ENCODE measurements at regions not wholly inside any gene's neighbourhood (a gene's known extent, or its start where the extent isn't known, plus 50 kb on each side); places are given as distances from the start of the nearest gene placed in this dataset. TPM values are rescaled to one million over a fixed set of nuclear protein-coding genes. Genes with fewer than 3 reads are reported as not detected.

DNA sequence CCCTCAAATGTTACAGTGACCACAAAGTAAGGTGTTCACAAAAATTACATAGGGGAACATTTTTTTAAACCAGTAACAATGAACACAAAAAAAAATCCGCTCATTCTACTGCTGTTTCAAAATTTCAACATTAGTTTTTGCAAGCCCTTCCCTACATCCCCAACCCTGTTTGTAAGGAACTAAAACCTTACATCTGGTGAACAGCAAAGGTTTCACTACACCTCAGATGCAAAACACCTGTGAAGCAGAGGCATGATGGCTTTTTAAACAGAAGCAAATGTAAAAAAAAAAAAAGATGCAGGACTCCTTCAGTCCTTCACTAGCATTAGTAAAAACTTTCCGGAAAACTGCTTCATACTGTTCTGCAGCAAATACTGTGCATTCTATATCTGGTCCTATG, 50.0 kb upstream of the API5 start:
- Histone ChIP-seq H3K4me1 (ENCODE audit: control insufficient read depth, extremely low read depth, insufficient read depth, low read length) (no peaks in the 10 kb centered on the region), H3K27me3 (ENCODE audit: control insufficient read depth in 2 of 2, insufficient read depth in 2 of 2, low read length in 2 of 2) (no peaks in the 10 kb centered on the region), H3K4me2 (ENCODE audit: insufficient read depth, low read length) (no peak overlapping the region), H3K27ac (ENCODE audit: insufficient read depth, low read depth, low read length) (no peak overlapping the region), H3K9me1 (replicated peaks; ENCODE audit: control insufficient read depth, extremely low read depth, insufficient read depth, low read length) (no peaks in the 10 kb centered on the region), H3K79me2 (ENCODE audit: control insufficient read depth, insufficient read depth, low read length) (no peaks in the 10 kb centered on the region), H2AFZ (ENCODE audit: low read depth, low read length) (no peak overlapping the region), H3K36me3 (ENCODE audit: control insufficient read depth in 2 of 2, extremely low read depth in 1 of 2, insufficient read depth in 2 of 2, low read length in 2 of 2) (no peaks in the 10 kb centered on the region), H3K9ac (replicated peaks; ENCODE audit: extremely low read depth, insufficient read depth, low read length) (no peak overlapping the region), H3K9me3 (replicated peaks; ENCODE audit: control insufficient read depth, insufficient read depth, low read length) (no peaks in the 10 kb centered on the region), H3K4me3 (replicated peaks in 1 of 3; ENCODE audit: insufficient read depth in 1 of 3, low read depth in 1 of 3, low read length in 3 of 3) (no peak overlapping the region), H4K20me1 (replicated peaks; ENCODE audit: control insufficient read depth, extremely low read depth, insufficient read depth, low read length) (no peaks in the 10 kb centered on the region)
- dilution Hi-C loops (cut with MboI; ENCODE audit: extremely low pct_ligation_motif_present, low sequenced_read_pairs) (no loop called here), intact Hi-C loops (cut with micrococcal nuclease) (no loop called here)
- TF ChIP-seq MYC (IDR thresholded peaks at IDR 0.05; ENCODE audit: low read depth, low read length) (no peak), POLR2A (IDR thresholded peaks at IDR 0.05; ENCODE audit: low read depth, low read length) (no peak)
- TF ChIP-seq, protein P1, sequence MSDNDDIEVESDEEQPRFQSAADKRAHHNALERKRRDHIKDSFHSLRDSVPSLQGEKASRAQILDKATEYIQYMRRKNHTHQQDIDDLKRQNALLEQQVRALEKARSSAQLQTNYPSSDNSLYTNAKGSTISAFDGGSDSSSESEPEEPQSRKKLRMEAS (IDR thresholded peaks at IDR 0.05; ENCODE audit: insufficient read depth, insufficient read length) = no peak
- TF ChIP-seq, protein P2, sequence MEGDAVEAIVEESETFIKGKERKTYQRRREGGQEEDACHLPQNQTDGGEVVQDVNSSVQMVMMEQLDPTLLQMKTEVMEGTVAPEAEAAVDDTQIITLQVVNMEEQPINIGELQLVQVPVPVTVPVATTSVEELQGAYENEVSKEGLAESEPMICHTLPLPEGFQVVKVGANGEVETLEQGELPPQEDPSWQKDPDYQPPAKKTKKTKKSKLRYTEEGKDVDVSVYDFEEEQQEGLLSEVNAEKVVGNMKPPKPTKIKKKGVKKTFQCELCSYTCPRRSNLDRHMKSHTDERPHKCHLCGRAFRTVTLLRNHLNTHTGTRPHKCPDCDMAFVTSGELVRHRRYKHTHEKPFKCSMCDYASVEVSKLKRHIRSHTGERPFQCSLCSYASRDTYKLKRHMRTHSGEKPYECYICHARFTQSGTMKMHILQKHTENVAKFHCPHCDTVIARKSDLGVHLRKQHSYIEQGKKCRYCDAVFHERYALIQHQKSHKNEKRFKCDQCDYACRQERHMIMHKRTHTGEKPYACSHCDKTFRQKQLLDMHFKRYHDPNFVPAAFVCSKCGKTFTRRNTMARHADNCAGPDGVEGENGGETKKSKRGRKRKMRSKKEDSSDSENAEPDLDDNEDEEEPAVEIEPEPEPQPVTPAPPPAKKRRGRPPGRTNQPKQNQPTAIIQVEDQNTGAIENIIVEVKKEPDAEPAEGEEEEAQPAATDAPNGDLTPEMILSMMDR (IDR thresholded peaks at IDR 0.05; ENCODE audit: extremely low read depth in 1 of 2, insufficient read depth in 1 of 2, low read depth in 1 of 2, low read length in 2 of 2) = no peak
- POLR2A ChIA-PET = no interaction called here
- DNase-seq (ENCODE audit: low read depth, low spot score) = no peak
- FAIRE-seq = no peak
- CTCF ChIA-PET = no interaction called here
- no TSS peak for BruUV-seq (replicated peaks)

Small RNAs in the stretch of these regions (small RNA-seq; reads per million reads assigned to genes)
- gene AC021006.3 (ENCODE audit: insufficient read depth, insufficient read length, low read depth, low replicate concordance) = not detected
- not detected for gene AC109810.1 (ENCODE audit: insufficient read depth, insufficient read length, low read depth, low replicate concordance)

Data from endothelial cell of umbilical vein (primary cell).